VCaP (cell line): ENCODE measurements at regions not wholly inside any gene's neighbourhood (a gene's known extent, or its start where the extent isn't known, plus 50 kb on each side); places are given as distances from the start of the nearest gene placed in this dataset.

Experiments
- H3K27ac ChIP-seq: fragments of 450-650 bp; 2 replicates; pipeline ENCODE4 v1.5.1; 2017
- TF ChIP-seq, protein P1 (sequence below): fragments of 450-650 bp; conservative IDR thresholded peaks from 2 replicates; pipeline ENCODE4 v1.5.1; 2017; ENCODE audit warnings: mild to moderate bottlenecking, moderate library complexity

GRCh38 chr11:110972640-110973039 is 260.4 kb upstream of the ARHGAP20 start:
- no peak overlapping the region for H3K27ac ChIP-seq
- TF ChIP-seq, protein P1, sequence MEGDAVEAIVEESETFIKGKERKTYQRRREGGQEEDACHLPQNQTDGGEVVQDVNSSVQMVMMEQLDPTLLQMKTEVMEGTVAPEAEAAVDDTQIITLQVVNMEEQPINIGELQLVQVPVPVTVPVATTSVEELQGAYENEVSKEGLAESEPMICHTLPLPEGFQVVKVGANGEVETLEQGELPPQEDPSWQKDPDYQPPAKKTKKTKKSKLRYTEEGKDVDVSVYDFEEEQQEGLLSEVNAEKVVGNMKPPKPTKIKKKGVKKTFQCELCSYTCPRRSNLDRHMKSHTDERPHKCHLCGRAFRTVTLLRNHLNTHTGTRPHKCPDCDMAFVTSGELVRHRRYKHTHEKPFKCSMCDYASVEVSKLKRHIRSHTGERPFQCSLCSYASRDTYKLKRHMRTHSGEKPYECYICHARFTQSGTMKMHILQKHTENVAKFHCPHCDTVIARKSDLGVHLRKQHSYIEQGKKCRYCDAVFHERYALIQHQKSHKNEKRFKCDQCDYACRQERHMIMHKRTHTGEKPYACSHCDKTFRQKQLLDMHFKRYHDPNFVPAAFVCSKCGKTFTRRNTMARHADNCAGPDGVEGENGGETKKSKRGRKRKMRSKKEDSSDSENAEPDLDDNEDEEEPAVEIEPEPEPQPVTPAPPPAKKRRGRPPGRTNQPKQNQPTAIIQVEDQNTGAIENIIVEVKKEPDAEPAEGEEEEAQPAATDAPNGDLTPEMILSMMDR, result no peak

DNA sequence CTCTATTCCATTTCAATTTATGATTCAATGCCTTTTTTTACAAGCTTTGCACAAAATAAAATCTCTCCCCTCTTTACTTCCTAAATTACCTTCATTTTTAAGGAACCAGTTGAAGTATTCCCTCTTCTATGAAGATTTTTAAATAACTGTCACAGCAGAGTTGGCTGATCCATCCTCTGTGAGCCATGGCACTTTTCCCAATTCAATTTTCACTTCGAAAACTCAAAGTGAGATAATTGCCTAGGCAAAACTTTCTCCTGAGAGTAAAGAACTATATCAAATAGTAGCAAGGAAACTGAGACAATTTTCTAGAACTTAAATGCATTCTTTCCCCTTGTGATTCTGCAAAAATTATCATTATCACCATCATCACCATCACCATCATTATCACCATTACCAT is 259.9 kb upstream of the ARHGAP20 start:
- TF ChIP-seq, protein P1, result no peak
- H3K27ac ChIP-seq, result no peak overlapping the region

DNA sequence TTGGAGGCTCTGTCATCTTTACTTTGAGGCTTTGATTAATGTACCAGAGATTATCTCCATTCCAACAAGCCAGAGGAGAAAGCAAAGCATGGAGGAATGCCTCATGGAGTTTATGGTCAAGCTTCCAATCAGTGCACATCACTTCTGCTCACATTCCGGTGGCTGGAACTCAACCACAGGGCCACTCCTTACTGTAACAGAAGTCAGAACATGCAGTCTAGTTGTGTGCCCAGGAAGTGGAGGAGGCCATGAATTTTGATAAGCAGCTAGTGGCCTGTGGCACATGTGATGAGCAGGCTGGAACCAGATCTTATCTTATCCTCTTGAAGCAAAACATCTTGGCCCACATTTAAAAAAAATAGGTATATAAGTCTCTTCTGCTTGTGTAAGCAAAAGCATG is 258.9 kb upstream of the ARHGAP20 start:
- no peak overlapping the region for H3K27ac ChIP-seq
- TF ChIP-seq, protein P1, result no peak

GRCh38 chr11:110968348-110969062 is 256.3 kb upstream of the ARHGAP20 start:
- TF ChIP-seq, protein P1, result no peak
- H3K27ac ChIP-seq, result no peak overlapping the region

- no peak overlapping the region for H3K27ac ChIP-seq
- TF ChIP-seq, protein P1, result no peak
Observed at GRCh38 chr11:110966131-110966530, 253.9 kb upstream of the ARHGAP20 start.

- H3K27ac ChIP-seq, result no peak overlapping the region
- TF ChIP-seq, protein P1, result no peak
Observed at GRCh38 chr11:110962921-110963320, 250.7 kb upstream of the ARHGAP20 start.

- TF ChIP-seq, protein P1, result no peak
- no peak overlapping the region for H3K27ac ChIP-seq
Observed at GRCh38 chr11:110960167-110960566, 247.9 kb upstream of the ARHGAP20 start.
